Type B pancreatic cell (in vitro differentiated cells): ENCODE measurements at regions not wholly inside any gene's neighbourhood (a gene's known extent, or its start where the extent isn't known, plus 50 kb on each side); places are given as distances from the start of the nearest gene placed in this dataset.

Source experiments
- DNase-seq: peaks from one replicate; pipeline ENCODE4 v3.0.0; 2021; ENCODE audit warnings: mixed read lengths; ENCODE audit not compliant: unreplicated experiment; ENCODE audit errors: extremely low spot score
- H3K27ac Mint-ChIP-seq: 2 replicates; pipeline ENCODE4 v1.8.0; 2021; ENCODE audit warnings: mild to moderate bottlenecking, mixed read lengths
- H3K27me3 Mint-ChIP-seq: 2 replicates; pipeline ENCODE4 v1.8.0; 2021; ENCODE audit warnings: mixed read lengths
- H3K36me3 Mint-ChIP-seq: 2 replicates; pipeline ENCODE4 v1.8.0; 2021; ENCODE audit warnings: mixed read lengths
- H3K4me1 Mint-ChIP-seq: one replicate; pipeline ENCODE4 v1.8.0; 2021; ENCODE audit warnings: mixed read lengths; ENCODE audit not compliant: unreplicated experiment
- H3K4me3 Mint-ChIP-seq: 2 replicates; pipeline ENCODE4 v1.8.0; 2021; ENCODE audit warnings: mild to moderate bottlenecking, mixed read lengths
- H3K9me3 Mint-ChIP-seq: 2 replicates; pipeline ENCODE4 v1.8.0; 2021; ENCODE audit warnings: mixed read lengths
- TF ChIP-seq, protein P1 (sequence below): fragments of 200-600 bp; sonication (generic); conservative IDR thresholded peaks from 2 replicates; pipeline ENCODE4 v1.5.0; 2021; ENCODE audit warnings: antibody characterized with exemption, mild to moderate bottlenecking

- Mint-ChIP-seq H3K9me3 (peaks cover 3% of the 10 kb centered on the region), H3K36me3 (no peaks in the 10 kb centered on the region), H3K4me3 (no peak overlapping the region), H3K27me3 (peaks cover 5% of the 10 kb centered on the region), H3K27ac (no peak overlapping the region), H3K4me1 (no peaks in the 10 kb centered on the region)
- no peak for DNase-seq
- TF ChIP-seq, protein P1, sequence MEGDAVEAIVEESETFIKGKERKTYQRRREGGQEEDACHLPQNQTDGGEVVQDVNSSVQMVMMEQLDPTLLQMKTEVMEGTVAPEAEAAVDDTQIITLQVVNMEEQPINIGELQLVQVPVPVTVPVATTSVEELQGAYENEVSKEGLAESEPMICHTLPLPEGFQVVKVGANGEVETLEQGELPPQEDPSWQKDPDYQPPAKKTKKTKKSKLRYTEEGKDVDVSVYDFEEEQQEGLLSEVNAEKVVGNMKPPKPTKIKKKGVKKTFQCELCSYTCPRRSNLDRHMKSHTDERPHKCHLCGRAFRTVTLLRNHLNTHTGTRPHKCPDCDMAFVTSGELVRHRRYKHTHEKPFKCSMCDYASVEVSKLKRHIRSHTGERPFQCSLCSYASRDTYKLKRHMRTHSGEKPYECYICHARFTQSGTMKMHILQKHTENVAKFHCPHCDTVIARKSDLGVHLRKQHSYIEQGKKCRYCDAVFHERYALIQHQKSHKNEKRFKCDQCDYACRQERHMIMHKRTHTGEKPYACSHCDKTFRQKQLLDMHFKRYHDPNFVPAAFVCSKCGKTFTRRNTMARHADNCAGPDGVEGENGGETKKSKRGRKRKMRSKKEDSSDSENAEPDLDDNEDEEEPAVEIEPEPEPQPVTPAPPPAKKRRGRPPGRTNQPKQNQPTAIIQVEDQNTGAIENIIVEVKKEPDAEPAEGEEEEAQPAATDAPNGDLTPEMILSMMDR = no peak
Measured at GRCh38 chr1:5354681-5355080, 637.5 kb downstream of the NPHP4 start.

DNA sequence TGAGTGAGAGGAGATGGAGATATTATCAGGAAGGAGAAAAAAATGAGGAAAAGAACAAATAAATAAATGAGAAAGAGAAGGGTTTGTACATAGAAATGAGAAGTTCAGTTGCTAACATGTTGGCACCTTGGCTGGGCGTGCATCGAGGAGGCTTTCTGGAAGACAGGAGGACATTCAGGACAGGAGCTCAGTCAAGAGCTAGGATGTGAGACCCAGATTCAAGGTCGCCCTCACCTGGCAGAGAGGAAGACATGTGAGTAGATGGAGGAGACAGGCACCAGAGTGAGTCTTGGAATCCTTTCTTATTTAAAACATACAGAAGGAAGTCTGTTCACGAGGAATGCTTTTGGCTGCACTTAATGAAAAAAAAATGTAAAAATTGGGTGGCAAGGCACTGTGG lies 640.9 kb downstream of the NPHP4 start:
- no peaks in the 10 kb centered on the region for H3K4me1 Mint-ChIP-seq
- TF ChIP-seq, protein P1 = no peak
- H3K27ac Mint-ChIP-seq = no peak overlapping the region
- no peak for DNase-seq
- peaks cover 8% of the 10 kb centered on the region for H3K27me3 Mint-ChIP-seq
- no peaks in the 10 kb centered on the region for H3K36me3 Mint-ChIP-seq
- H3K4me3 Mint-ChIP-seq = no peak overlapping the region
- no peaks in the 10 kb centered on the region for H3K9me3 Mint-ChIP-seq

DNA sequence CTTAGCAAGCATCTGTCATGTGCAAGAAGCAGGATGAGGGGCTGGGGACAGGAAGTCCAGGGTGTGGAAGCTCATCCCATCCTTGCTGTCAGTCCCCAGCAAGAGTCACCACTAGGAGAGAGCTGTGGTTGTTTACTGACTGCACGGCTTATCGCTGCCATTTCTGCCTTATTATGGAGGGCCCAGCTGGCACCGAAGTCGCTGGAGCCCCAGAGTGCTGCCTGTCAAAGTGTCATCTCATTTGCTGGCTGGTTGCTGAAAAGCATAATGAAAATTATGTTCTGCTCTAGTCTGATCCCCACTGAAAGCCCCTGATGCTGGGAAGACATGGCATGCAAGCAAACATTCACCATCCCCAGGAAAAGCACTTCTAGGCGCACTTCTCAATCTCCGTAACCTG lies 642.7 kb downstream of the NPHP4 start:
- TF ChIP-seq, protein P1 = no peak
- Mint-ChIP-seq H3K9me3 (no peaks in the 10 kb centered on the region), H3K36me3 (no peaks in the 10 kb centered on the region), H3K27ac (no peak overlapping the region), H3K4me3 (no peak overlapping the region), H3K4me1 (no peaks in the 10 kb centered on the region), H3K27me3 (peaks cover 11% of the 10 kb centered on the region)
- no peak for DNase-seq

DNA sequence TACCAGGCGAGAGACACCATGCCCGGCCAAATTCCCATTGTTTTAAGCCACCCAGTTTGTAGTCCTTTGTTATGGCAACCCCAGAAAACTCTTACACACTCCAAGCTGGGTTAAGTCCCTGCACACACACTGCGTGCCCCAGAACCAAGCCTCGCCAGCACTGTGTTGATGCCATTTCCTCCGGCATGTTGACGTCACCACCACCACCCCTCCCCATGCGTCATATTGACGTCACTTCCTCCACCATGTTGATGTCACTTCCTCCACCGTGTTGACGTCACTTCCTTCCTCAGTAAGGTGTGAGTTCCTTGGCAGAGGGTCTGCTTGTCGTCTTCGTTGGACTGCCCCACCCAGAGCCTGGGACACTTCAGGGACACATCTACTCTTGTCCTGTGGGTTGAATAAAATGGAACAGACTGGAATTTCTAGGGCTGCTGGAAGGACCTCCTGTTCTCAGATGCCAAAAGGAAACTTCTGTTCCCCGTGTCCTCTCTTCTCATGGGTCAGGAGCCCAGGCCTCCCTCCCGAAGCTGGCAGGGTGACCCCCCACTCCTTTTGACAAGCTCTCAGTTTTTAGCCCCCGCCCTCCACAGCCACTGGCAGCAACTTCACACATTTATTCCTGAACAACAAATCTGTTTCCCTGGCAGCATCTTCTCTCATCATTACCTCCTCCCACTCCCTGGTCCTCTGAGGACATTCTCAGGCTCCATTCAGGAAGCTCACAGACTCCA lies 643.3 kb downstream of the NPHP4 start:
- Mint-ChIP-seq H3K4me1 (no peaks in the 10 kb centered on the region), H3K27me3 (peaks cover 11% of the 10 kb centered on the region), H3K4me3 (no peak overlapping the region), H3K9me3 (no peaks in the 10 kb centered on the region), H3K27ac (no peak overlapping the region), H3K36me3 (no peaks in the 10 kb centered on the region)
- TF ChIP-seq, protein P1 = no peak
- DNase-seq = no peak

- Mint-ChIP-seq H3K36me3 (no peaks in the 10 kb centered on the region), H3K27me3 (peaks cover 6% of the 10 kb centered on the region), H3K9me3 (no peaks in the 10 kb centered on the region)
Measured at GRCh38 chr1:5347726-5348125, 644.5 kb downstream of the NPHP4 start.

More at GRCh38 chr1:5347726-5348125, 644.5 kb downstream of the NPHP4 start:
- H3K27ac Mint-ChIP-seq = no peak overlapping the region
- TF ChIP-seq, protein P1 = no peak
- DNase-seq = no peak
- H3K4me3 Mint-ChIP-seq = no peak overlapping the region
- H3K4me1 Mint-ChIP-seq = no peaks in the 10 kb centered on the region
